ENCODE measurements at regions not wholly inside any gene's neighbourhood (a gene's known extent, or its start where the extent isn't known, plus 50 kb on each side); places are given as distances from the start of the nearest gene placed in this dataset.

- TF ChIP-seq CTCF (IDR thresholded peaks at IDR 0.05; ENCODE audit: insufficient read depth, low read length, poor library complexity, severe bottlenecking): no peak
- TF ChIP-seq EZH2phosphoT487 (conservative IDR thresholded peaks at IDR 0.05; ENCODE audit: low read length): no peak
These were observed 416.0 kb downstream of the PRDM5 start for GRCh38 chr4:120506536-120506935.
